Epithelial cell of prostate (primary cell): ENCODE measurements at regions not wholly inside any gene's neighbourhood (a gene's known extent, or its start where the extent isn't known, plus 50 kb on each side); places are given as distances from the start of the nearest gene placed in this dataset.
"Not testable (repeated sequence)": the region's sequence is repeated elsewhere in the genome, so short reads cannot be mapped to it uniquely, and the experiment has no call there.

Experiments
- DNase-seq: peaks from one replicate; pipeline ENCODE4 v3.0.0-alpha.2; 2011; ENCODE audit warnings: low read depth, low spot score
- H3K27ac ChIP-seq: fragments of 450-650 bp; 2 replicates; pipeline ENCODE4 v1.5.1; 2017; ENCODE audit warnings: mild to moderate bottlenecking

DNA sequence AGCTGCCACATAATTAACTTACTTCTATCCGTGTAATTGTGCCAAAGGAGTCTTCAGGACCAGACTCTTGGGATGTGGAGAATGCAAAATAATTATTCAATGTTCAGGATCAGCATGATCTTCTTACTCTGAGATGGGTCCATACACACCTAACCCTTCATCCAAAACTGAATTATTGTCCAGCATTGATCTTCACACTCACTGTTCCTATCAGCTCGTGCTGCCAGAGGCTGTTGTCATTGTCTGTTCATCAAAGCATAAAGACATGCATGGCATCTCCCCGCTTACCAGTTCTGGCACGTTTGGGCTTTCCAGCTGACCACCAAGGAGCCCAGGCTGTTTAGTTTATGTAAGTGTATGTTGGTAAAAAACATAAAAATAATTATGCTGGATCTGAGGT, 1090.7 kb downstream of the DNAJB9 start:
- DNase-seq = no peak
- no peak overlapping the region for H3K27ac ChIP-seq

DNA sequence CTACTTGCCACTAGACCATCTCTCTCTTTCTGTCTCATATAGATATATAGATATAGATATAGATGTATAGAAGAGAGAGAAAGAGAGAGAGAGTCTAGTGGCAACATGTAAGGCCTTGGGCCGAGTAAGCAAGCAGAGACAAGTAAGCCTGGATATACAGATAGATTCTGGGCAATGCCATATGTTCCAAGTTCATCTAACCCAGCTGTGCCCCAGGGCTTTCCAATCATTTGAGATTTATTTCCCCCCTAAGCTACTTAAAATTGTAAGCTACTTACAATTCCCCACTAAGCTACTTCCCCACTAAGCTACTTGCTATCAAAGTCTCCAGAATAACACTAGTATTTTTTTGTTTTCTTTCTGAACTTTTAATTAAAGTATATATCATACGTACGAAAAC, 1094.1 kb downstream of the DNAJB9 start:
- no peak for DNase-seq
- no peak overlapping the region for H3K27ac ChIP-seq

DNA sequence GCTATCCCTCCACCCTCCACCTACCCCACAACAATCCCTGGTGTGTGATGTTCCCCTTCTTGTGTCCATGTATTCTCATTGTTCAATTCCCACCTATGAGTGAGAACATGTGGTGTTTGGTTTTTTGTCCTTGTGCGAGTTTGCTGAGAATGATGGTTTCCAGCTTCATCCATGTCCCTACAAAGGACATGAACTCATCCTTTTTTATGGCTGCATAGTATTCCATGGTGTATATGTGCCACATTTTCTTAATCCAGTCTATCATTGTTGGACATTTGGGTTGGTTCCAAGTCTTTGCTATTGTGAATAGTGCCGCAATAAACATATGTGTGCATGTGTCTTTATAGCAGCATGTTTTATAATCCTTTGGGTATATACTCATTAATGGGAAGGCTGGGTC, 1117.6 kb downstream of the DNAJB9 start:
- not testable (repeated sequence) for H3K27ac ChIP-seq, DNase-seq

DNA sequence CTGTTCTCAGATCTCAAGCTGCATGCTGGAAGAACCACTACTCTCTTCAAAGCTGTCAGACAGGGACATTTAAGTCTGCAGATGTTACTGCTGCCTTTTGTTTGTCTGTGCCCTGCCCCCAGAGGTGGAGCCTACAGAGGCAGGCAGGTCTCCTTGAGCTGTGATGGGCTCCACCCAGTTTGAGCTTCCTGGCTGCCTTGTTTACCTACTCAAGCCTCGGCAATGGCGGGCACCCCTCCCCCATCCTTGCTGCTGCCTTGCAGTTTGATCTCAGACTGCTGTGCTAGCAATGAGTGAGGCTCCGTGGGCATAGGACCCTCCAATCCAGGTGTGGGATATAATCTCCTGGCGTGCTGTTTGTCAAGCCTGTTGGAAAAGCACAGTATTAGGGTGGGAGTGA, 1122.9 kb downstream of the DNAJB9 start:
- DNase-seq, H3K27ac ChIP-seq: not testable (repeated sequence)

DNA sequence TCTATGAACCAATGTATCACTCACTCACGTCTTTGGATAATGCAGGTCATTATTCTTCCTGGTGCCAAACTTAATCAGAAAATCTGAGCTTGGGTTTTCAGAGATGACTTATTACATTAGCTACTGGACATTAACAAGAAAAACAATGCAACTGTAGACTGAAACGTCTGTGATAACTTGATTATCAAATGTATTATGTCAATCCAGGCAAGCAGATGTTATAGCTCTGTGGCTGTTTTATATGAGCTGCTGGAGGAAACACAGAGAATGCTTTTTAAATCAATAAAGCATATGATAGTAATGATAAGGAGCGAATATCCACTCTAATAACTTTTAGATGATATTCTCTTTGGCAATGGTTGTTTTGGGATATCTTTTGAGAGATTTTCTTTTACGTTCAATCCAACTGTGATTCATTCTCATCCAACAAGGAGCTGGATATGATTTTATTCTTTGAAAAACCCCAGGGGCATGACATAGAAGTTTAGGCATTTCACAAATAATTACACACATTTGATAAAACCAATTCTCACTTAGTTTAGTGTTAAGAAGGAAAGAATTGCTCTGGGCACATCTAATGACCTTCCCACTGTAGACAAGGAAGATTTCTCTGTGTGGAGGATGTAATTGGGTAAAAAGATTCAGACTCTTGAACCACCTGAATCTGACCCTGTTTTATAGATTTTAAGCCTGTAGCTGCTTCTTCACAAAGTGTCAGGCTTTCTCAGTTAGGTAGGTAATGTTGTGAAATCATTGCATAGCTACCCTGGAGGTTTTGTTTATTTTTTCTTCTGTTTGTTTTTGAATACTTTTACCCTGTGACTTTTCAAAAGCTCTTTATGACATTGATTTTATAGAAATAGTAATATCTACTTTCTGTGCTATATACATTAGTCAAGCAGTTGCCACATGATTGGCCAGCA, 1124.7 kb downstream of the DNAJB9 start:
- no peak for DNase-seq
- H3K27ac ChIP-seq = no peak overlapping the region

DNA sequence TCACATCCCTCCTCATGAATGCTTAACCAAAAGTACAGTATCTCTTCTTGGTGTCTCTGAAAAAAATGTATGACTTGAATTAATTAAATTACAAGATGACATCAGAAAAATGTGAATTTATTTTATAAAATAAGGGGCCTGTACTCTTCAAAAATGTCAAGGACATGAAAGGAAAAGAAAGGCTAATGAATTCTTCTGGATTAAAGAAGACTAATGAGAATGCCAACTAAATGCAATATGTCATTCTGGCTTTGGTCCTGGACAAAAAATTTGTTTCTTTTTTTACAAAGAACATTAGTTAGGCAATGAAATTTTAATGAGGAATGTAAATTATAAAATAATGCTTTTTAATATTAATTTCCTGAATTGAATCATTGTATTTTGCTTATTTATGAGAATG, 1125.7 kb downstream of the DNAJB9 start:
- no peak overlapping the region for H3K27ac ChIP-seq
- no peak for DNase-seq

DNA sequence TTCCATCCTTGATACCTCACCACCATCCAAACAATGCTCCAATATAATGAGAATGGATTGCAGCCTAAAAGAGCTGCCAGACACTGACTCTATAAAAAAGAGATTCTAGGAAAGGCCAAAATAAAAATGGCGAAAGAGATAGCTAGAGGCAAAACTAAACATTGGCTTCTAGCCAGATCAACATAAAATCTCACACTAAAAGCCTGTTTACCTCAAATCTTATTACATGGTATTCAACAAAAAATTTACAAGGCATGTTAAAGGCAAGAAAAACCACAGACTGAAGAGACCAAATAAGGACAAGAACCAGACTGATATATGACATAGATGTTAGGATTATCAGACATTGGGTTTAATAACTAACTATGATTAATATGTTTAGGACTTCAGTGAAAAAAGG, 1127.0 kb downstream of the DNAJB9 start:
- no peak for DNase-seq
- no peak overlapping the region for H3K27ac ChIP-seq

DNA sequence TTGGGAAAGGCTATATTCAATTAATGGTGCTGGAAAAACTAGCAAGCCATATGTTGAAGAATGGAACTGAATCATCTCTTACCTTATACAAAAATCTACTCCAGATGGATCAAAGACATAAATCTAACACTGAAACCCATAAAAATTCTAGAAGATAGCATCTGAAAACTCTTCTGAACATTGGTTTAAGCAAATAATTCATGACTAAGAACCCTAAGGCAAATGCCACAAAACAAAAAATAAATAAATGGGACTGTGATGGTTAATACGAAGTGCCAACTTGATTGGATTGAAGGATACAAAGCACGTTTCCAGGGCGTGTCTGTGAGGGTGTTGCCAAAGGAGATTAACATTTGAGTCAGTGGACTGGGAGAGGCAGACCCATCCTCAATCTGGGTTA, 1130.0 kb downstream of the DNAJB9 start:
- DNase-seq = no peak
- H3K27ac ChIP-seq = no peak overlapping the region

DNA sequence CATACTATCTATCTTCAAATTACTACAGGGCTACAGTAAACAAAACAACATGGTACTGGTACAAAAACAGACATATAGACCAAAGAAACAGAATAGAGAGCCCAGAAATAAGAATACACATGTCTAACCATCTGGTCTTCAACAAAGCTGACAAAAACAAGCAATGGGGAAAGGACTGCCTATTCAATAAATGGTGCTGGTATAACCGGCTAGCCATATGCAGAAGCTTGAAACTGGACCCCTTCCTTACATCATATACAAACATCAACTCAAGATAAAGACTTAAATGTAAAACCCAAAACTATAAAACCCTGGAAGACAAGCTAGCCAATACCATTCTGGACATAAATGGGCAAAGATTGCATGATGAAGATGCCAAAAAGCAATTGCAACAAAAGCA, 1143.7 kb downstream of the DNAJB9 start:
- DNase-seq = no peak
- no peak overlapping the region for H3K27ac ChIP-seq

DNA sequence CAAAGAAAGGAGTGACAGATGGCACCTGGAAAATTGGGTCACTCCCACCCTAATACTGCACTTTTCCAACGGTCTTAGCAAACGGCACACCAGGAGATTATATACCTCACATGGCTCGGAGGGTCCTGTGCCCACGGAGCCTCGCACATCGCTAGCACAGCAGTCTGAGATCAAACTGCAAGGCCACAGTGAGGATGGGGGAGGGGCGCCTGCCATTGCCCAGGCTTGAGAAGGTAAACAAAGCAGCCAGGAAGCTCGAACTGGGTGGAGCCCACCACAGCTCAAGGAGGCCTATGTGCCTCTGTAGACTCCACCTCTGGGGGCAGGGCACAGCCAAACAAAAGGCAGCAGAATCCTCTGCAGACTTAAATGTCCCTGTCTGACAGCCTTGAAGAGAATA, 1149.7 kb downstream of the DNAJB9 start:
- DNase-seq, H3K27ac ChIP-seq: not testable (repeated sequence)

DNA sequence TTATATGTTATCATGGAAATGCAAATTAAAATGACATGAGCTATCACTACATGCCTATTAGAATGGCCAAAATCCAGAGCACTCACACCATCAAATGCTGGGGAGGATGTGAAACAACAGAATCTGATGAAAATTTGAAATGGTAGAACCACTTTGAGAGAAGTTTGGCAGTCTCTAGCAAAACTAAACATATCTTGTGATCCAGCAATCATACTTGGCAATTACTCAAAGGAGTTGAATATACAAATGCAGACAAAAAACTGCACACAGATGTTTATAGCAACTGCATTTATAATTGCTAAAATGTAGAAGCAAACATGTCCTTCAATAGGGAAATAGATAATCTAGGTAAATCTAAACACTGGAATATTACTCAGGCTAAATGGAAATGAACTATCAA, 1164.9 kb downstream of the DNAJB9 start:
- DNase-seq = no peak
- no peak overlapping the region for H3K27ac ChIP-seq

DNA sequence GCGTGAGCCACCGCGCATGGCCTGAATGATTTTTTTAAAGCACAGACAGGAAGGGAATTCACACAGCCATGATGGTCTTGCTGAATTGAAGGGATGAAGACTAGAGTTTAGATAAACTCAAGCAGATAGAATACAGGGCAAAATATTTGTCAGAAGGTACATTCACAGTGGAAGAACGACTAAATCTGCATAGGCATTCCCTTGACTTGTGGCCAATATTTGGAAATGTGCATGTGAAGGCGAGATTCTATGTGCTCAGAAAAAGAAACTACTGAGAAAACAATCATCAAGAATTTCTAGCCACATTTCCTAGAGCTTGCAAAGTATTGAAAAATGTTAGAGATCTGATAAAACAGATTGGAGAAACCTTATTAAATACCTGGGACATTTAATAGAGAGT, 1166.2 kb downstream of the DNAJB9 start:
- H3K27ac ChIP-seq = no peak overlapping the region
- no peak for DNase-seq

DNA sequence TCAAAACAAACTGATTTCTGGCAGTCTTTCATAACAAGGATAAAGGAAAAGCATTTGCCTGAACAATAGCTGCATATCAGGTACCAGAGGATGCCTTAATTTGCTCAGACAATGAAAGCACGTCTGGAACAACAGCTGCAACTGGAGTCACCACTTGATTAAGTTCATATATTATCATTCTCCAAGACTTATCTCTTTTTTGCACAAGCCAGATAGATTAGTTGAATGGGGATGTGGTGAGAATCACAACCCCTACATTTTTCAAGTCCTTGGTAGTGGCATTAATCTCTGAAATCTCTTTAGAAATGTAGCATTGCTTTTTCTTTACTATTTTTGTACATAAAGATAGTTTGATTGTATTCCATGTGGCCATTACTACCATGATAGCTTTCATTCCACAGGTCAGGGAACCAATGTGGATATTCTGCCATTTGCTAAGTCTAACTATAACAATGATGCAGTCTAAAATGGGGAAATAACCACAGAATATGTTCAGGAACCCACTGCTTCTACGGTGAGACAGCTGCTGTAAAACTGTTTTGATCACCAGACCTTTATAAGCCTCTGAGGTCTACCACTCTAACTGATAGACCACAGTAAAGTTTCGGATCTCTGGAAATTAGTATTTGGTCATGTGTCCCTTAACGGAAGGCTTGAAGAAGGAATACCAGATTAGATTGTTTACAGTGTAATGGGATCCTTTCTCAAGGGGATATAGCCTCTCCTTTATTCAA, 1176.2 kb downstream of the DNAJB9 start:
- H3K27ac ChIP-seq = no peak overlapping the region
- DNase-seq = no peak

DNA sequence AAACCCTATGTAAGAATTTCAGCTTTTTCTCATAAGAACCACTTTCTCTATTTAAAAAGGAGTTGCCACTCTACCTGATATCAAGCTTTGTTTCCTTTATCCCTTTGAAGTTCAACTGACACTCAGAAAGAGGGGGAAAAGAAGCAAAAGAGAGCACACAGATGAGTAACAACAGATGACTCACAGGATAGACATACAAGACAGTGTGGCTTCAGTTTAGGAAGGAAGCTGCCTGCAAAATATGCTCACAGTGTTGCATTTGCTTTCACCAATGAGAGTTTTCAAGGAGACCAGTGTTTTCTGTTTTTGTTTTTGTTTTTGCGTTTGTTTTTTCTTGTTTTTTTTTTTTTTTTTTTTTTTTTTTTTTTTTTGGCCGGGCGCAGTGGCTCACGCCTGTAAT, 1181.6 kb downstream of the DNAJB9 start:
- peak; percentile 10 for DNase-seq
- no peak overlapping the region for H3K27ac ChIP-seq

DNA sequence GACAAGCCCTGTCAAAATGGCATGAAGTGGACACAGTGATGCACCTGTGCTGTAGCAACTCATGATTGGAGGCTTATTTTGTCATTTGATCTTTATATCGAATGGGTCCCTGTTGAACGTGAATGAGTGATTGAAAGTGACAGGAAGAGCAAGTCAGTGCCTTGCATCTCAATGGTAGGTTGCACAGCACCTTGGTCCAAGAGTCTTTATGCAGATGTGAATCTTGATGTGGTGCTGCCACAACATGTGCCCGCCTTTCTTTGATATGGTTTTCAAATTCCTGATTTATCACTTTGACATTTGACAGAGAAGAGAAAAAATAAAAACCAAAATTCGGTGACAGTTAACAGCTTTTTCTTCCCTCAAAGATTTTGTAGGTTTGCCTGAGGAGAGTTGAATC, 1182.4 kb downstream of the DNAJB9 start:
- no peak for DNase-seq

DNA sequence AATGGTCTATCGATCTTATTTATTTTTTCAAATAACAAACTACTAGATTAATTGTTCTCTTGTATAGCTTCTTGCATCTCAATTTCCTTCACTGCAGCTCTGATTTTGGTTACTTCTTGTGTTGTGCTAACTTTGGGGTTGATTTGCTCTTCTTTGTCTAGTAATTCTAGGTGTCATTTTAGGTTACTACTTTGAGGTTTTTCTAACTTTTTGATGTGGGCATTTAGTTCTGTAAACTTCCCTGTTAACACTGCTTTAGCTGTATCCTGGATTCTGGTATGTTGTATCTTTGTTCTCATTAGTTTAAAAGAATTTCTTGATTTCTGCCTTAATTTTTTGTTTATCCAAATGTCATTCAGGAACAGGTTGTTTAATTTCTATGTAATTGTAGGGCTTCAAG, 1188.0 kb downstream of the DNAJB9 start:
- no peak overlapping the region for H3K27ac ChIP-seq
- DNase-seq = no peak

More for the DNA sequence above, 1182.4 kb downstream of the DNAJB9 start:
- H3K27ac ChIP-seq = no peak overlapping the region

DNA sequence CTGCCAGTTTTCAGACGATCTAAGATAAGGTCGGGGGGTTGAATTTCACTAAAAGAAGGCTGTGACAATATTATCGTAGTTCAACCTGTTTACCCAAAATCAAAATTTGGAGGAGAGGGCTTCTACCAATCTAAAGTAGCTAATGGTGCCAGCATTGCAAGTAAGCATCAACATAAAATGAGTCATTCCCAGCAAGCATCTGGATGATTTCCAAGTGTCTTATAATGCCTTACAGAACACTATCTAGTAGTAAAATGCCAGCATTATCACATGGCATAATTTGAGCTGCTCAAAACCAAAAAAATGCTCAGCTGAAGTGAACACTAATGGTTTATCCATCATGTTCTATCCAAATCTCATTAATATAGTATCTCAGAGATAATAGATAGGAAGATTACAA, 1193.9 kb downstream of the DNAJB9 start:
- no peak overlapping the region for H3K27ac ChIP-seq
- DNase-seq = no peak

DNA sequence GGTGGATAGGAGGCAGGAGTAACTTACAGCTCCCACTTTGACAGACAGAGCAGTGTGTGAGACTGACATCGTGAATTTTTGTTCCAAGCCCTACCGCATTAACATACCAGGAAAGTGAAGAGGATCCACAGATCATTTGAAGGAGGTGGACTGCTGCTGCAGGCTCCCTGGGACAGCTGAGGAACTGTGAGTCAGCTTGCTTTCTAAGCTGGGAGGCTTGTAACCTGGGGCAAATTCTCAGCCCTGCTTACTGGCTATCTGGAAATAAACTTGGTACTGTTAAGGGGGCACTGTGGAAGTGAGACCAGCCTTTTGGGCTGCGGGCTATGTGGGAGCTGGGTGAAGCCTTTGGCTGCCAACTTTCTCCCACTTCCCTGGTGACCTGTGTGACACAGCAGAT, 1202.5 kb downstream of the DNAJB9 start:
- no peak overlapping the region for H3K27ac ChIP-seq

DNA sequence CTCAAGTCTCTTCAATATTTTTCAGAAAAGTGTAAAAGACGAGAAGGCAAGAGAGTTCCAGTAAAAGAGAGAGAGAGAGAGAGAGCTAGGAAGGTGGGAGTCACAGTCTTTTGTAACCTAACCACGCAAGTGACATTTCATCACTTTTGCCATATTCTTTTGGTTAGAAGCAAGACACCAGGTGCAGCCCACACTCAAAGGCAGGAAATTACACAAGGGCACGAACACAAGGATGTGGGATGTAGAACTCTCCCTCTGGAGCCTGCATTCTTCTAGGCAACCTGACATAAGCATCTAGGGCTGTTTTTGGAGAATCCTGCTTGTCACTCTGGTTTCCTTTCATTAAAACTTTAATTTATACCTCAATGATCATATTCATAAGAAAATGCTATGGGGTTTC, 1213.1 kb downstream of the DNAJB9 start:
- DNase-seq = no peak
- no peak overlapping the region for H3K27ac ChIP-seq

More for the DNA sequence above, 1202.5 kb downstream of the DNAJB9 start:
- no peak for DNase-seq

DNA sequence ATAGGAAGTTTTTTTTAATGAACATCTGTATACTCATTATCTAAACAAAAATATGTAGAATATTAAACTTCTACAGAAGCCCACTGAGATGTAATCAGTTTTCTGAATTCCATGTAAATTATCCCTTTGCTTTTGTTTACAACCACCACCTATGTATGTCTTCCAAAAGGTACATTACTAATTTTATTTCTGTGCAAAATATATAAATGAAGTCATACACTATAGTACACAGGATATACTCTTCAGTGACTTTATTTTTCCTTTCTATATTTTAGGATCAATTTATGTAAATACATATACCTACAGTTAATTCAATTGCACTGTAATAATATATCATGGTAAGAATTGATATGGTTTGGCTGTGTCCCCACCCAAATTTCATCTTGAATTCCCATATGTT, 1236.9 kb downstream of the DNAJB9 start:
- no peak for DNase-seq
- no peak overlapping the region for H3K27ac ChIP-seq

DNA sequence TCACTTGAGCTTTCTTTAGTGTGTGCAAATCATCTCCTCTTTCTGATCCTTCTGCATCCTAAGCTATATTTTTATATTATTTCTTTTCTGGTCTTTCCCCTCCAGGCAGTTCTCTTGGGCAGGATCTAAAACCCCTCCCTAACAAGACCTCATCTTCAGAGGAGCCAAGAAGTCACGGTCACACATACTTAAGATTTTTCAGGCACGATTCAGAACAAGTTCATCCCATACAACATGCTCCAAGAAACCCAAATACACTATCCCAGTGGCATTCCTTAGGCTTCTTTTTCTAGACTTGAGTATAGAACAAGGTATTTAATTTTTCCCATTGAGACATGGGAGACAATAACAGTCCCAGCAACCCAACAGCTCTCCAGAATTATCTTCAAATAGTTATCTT, 1251.5 kb downstream of the DNAJB9 start:
- no peak overlapping the region for H3K27ac ChIP-seq
- no peak for DNase-seq

DNA sequence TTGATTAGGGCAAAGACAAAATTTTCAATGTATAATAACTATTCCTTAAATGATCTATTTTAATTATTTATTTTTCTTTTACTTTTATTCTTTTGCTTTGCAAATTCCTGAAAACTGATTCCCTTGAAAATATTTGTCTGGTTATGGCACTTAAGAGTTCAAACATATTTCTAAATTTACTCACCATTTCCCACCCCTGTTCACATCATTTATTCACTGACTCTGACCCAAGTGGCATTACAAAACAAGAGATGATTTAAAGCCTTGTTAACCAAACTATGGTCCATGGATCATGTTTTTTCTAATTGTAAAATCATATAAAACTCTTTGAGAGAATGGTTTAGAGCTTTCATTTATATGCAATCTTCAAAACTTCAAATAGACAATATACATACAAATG, 1256.1 kb upstream of the LRRN3 start:
- DNase-seq = no peak
- H3K27ac ChIP-seq = no peak overlapping the region
